ENCODE measurements at regions not wholly inside any gene's neighbourhood (a gene's known extent, or its start where the extent isn't known, plus 50 kb on each side); places are given as distances from the start of the nearest gene placed in this dataset.
"Not testable (repeated sequence)": the region's sequence is repeated elsewhere in the genome, so short reads cannot be mapped to it uniquely, and the experiment has no call there.

GRCh38 chr7:136412952-136413351 is 435.8 kb upstream of the MTPN start:
- DNase-seq (ENCODE audit: low spot score): no peak

GRCh38 chr7:136405931-136406777 is 429.0 kb upstream of the MTPN start:
- peak; percentile 64 for DNase-seq (ENCODE audit: low spot score)

- no peak for DNase-seq (ENCODE audit: low spot score)
These were observed 426.4 kb upstream of the MTPN start for GRCh38 chr7:136403591-136403990.

GRCh38 chr7:136400877-136401276 is 423.7 kb upstream of the MTPN start:
- no peak for DNase-seq (ENCODE audit: low spot score)

- no peak for DNase-seq (ENCODE audit: low spot score)
These were observed 422.2 kb upstream of the MTPN start for GRCh38 chr7:136399385-136399784.

- no peak for DNase-seq (ENCODE audit: low spot score)
These were observed 415.7 kb upstream of the MTPN start for GRCh38 chr7:136392856-136393255.

GRCh38 chr7:136391371-136391770 is 414.2 kb upstream of the MTPN start:
- no peak for DNase-seq (ENCODE audit: low spot score)

- DNase-seq (ENCODE audit: low spot score): no peak
These were observed 412.8 kb upstream of the MTPN start for GRCh38 chr7:136389933-136390332.

GRCh38 chr7:136386876-136387275 is 409.7 kb upstream of the MTPN start:
- no peak for DNase-seq (ENCODE audit: low spot score)

- not testable (repeated sequence) for DNase-seq (ENCODE audit: low spot score)
These were observed 394.2 kb upstream of the MTPN start for GRCh38 chr7:136371409-136371808.

- DNase-seq (ENCODE audit: low spot score): no peak
These were observed 393.0 kb upstream of the MTPN start for GRCh38 chr7:136370137-136370536.

- DNase-seq (ENCODE audit: low spot score): no peak
These were observed 392.1 kb upstream of the MTPN start for GRCh38 chr7:136369225-136369624.

GRCh38 chr7:136359333-136359903 is 382.3 kb upstream of the MTPN start:
- DNase-seq (ENCODE audit: low spot score): no peak

- DNase-seq (ENCODE audit: low spot score): no peak
These were observed 376.1 kb upstream of the MTPN start for GRCh38 chr7:136353287-136353686.

GRCh38 chr7:136348542-136349192 is 371.5 kb upstream of the MTPN start:
- DNase-seq (ENCODE audit: low spot score): no peak

GRCh38 chr7:136348142-136348541 is 371.0 kb upstream of the MTPN start:
- DNase-seq (ENCODE audit: low spot score): no peak

- no peak for DNase-seq (ENCODE audit: low spot score)
These were observed 370.3 kb upstream of the MTPN start for GRCh38 chr7:136347488-136347887.

GRCh38 chr7:136342251-136342650 is 365.1 kb upstream of the MTPN start:
- no peak for DNase-seq (ENCODE audit: low spot score)

GRCh38 chr7:136339464-136339863 is 362.3 kb upstream of the MTPN start:
- DNase-seq (ENCODE audit: low spot score): no peak

- no peak for DNase-seq (ENCODE audit: low spot score)
These were observed 359.8 kb upstream of the MTPN start for GRCh38 chr7:136336932-136337331.

- no peak for DNase-seq (ENCODE audit: low spot score)
These were observed 356.5 kb upstream of the MTPN start for GRCh38 chr7:136333636-136334035.

- no peak for DNase-seq (ENCODE audit: low spot score)
These were observed 349.0 kb upstream of the MTPN start for GRCh38 chr7:136326045-136326609.

- DNase-seq (ENCODE audit: low spot score): no peak
These were observed 348.4 kb upstream of the MTPN start for GRCh38 chr7:136325578-136325977.

All from AG08396 (cell line).